ENCODE measurements at regions not wholly inside any gene's neighbourhood (a gene's known extent, or its start where the extent isn't known, plus 50 kb on each side); places are given as distances from the start of the nearest gene placed in this dataset.

- DNase-seq: no peak
Measured at GRCh38 chr12:19627719-19628118, 188.4 kb downstream of the AEBP2 start.

- DNase-seq: no peak
Measured at GRCh38 chr12:19630536-19630935, 191.2 kb downstream of the AEBP2 start.

DNA sequence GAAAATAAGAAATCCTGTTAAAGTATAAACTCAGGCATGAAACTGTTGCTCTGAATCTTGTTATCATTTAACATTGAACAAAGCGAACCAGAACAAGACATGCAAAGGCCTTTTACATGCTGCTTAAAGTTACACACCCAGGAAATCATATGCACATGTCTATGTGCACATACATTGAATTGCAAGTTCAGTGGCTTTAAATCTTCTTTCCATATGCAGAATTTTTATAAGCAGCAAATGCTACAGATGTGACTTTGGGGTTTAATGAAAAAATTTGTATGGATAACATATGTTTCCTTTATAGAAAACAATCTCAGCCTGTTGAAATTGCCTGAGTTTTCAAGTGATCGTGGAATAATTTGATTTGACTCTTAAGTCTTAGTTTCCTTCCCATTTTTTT lies 193.9 kb downstream of the AEBP2 start:
- DNase-seq: no peak

DNA sequence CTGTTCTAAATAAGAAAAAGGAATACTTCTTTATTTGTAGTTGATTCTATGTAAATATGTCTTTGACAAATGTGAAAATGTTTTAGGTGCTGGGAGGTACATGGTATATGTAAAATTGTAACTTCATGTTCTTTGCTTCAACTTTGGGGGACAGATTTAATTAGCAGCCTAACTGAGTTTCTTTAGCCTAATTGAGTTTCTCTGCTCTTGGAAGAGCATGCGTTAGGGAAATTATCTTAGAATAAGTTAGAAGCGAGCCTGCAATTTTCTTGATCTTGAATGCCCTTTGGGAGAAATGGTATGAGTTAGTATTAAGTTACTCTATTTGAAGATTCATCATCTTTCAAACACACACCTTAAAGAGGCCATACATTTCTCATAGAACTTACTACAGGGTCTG lies 194.3 kb downstream of the AEBP2 start:
- DNase-seq: no peak

DNA sequence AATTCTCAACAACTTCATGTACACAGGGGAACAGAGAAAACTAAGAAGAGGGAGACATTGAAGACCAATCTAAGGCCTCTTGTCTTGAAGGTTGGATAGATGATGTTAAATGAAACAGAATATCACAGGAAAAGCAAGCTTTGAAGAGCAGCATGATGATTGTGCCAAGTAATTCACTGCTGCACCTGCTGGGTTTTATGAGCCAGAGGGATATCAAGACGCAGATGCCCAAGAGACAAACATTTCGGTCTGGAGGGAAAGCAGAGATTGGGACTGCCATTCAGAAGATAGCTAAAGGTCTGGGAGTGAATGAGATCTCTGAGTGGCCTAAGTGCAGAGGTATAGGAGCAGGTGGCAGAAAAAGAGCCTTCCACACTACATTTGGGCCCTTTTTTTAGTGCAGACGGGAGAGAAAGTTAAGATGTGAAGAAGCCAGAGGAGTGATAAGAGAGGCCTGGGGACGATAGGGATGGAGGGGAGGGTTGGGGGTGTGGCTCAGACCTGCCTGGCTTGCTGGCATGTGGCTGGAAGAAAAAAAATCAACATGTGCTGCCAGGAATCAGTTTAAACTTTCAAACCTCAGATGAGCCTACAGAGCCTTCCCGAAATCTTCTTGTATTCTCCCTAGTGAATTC lies 200.6 kb downstream of the AEBP2 start:
- no peak for DNase-seq

DNA sequence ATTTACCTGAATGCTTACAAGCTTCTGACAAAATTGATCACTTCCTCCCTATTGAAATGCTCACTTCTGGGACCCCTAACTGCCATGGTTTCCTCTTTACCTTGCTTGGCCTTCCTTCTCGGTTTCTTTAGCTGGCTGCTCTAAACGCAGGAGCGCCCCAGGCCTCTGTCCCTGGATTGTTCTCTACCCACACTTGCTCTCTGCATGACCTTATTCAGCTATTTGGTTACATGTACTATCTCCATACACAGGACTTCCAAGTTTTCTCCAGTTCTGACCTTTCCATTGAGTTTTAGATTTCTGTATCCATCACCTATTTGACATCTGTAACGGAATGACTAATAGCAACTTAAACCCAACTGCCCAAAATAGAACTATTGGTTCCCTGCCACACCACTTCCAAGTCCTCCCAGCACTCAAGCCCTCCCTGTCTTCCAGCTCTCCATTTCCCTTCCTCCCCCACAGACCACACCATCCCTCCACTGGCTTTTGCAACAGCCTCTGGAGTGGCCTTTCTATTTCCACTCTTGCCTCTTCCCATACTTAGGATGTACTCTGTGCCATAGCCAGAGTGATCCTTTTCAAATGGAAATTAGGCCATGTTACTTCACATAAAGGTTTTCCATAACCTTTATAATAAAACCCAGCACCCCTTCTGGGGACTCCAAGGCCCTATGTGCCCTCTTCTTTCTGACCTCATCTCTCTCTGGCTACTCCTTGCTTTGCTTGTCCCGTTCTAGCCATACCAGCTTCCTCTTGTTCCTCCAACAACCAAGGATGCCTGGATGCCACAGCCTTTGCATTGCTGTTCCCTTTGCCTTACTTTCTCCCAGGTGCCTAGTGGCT lies 202.2 kb downstream of the AEBP2 start:
- DNase-seq: no peak

- DNase-seq: no peak
Measured at GRCh38 chr12:19642345-19642744, 203.1 kb downstream of the AEBP2 start.

DNA sequence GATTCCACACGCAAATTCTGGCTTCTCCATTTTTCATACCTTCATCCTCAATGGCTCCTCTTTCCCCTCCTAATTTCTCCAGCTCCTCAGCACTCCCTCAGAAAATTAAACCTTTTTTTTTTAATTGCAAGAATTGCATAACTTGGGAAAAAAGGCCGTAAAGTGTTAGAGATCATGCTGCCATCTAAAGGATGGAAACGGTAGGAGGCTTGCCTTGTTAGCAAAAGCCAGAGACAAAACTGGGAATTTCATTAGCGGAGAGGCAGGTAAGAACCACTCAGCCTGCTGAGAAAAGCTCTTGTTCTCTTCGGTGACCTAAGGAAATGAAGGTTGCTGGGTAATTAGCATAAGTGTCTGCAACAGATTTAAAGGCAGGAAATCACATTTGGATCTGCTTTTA lies 204.3 kb downstream of the AEBP2 start:
- DNase-seq: peak; percentile 32

DNA sequence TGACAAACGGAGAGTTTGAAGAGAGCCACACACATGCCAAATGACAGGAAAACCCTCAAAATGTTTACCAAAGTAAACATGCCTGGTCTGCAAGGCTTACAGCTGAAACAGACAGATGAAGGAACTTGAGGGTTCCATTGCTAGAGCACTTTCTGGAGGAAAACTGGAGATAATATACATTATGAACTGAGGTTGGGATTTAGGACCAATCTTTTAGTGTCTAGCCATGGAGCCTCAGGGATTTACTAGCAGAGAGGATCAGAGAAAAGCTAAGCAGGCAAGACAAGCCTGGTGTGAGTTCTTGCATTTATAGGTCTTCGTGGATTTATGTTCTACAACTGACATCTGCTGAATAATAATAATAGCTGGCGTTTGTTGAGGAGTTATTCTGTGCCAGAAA lies 205.3 kb downstream of the AEBP2 start:
- no peak for DNase-seq

GRCh38 chr12:19645823-19646222 lies 206.5 kb downstream of the AEBP2 start:
- DNase-seq: no peak

DNA sequence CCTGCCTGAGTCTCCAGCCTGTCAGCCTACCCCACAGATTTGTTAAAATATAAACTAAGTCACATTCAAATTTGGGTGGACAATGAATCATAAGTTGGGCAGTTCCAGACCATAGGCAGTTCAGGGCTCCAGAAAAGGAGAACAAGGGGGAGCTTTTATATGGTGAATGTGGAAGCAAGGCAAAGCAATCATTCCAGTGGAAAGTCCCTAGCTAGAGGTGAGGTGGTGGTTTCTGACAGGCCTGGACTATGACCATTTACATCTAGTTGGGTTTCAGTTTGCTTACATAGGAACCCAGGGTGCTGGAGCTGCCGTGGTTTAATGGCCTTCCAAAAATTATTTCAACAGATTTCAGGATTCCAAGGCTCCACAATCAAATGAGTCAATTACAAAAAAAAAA lies 207.3 kb downstream of the AEBP2 start:
- DNase-seq: no peak

- DNase-seq: no peak
Measured at GRCh38 chr12:19647806-19648556, 208.7 kb downstream of the AEBP2 start.

DNA sequence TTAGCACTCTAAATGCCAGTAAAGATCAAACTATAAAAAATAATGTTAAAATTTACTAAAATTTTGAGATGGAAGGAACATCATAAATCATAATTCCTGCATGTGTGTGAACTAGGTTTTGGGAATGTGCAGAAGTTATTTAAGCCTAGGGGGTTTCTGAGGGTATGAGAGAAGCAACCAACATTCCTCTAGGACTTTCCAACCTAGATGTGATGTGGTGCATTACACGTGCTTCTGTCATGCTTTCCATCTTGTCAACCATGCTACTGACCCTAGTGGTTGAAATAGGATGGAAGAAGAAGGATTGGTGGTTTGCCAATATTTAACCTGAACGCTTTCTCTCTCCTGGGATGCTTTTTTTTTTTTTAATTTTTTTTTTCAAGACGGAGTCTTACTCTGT lies 209.3 kb downstream of the AEBP2 start:
- DNase-seq: no peak

- no peak for DNase-seq
Measured at GRCh38 chr12:19652386-19652785, 213.1 kb downstream of the AEBP2 start.

DNA sequence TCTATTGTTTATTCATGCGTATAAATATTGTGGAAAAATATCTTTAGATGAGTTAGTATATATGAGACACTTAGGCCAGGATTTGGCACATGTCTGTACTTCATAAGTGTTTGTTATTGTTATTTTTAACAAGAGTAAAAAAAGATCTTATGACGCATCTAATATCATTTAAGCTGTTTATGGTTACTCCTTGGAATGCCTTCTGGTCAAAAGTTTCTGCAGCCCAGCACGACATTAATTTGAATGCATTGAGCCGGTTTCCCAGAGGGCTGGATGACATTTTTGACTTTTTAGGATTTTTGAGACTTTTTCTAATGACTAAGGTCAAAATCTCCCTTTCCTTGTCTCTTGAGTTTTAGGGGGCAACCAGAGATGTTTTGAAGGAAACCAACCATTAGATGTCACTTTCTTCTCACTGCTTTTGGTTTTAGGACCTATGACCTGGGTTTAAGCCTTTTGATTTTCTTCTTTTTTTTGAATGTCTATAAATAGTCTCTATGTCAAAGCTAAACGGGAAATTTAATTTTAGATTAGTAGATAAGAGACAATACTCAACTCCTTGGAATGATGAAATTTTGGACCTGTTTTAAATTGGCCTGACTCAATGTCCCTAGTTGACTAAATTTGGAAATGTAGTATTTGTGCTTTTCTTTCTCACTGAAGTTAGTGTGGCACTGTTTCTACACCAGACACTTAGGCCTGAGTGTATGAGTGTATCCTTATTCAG lies 215.5 kb downstream of the AEBP2 start:
- DNase-seq: peak; percentile 70

GRCh38 chr12:19657118-19657731 lies 217.9 kb downstream of the AEBP2 start:
- peak; percentile 41 for DNase-seq

GRCh38 chr12:19657732-19658130 lies 218.4 kb downstream of the AEBP2 start:
- DNase-seq: no peak

GRCh38 chr12:19659086-19659485 lies 219.8 kb downstream of the AEBP2 start:
- DNase-seq: no peak

- DNase-seq: no peak
Measured at GRCh38 chr12:19659501-19659900, 220.2 kb downstream of the AEBP2 start.

DNA sequence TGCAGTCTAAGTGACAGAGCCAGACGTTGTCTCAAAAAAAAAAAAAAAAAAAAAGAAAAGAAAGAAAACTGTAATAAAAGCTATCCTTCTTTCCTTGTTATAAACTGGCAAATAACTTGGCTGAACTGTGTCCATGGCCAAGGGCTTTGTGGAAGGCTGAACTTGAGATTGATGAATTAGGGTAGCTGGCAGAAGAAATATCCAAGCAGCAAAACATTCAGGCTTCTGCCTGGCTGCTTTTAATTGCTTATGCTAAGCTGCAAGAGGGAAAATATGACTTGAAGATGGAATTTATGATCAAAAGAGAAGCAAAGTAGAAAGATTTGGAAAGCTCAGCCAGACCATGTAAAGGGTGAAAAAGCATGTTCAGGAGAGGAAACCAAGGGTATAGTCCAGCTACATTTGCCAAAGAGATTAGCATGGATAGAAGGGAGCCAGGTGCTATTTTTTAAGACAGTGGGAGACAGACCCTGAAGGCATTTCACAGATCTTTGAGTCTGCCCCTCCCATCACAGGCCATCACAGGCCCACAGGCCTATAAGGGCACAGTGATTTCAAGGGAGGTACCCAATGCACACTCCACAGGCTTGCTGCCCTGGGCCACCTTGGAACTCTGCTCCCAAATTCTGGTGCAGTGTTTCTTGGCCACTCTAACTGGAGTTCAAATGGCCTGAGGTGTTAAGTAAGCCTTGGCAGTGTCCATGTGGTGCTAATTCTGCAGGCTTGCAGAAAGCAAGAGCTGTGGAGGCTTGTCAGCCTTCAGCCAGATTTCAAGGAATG lies 226.0 kb downstream of the AEBP2 start:
- no peak for DNase-seq

- DNase-seq: no peak
Measured at GRCh38 chr12:19666070-19666469, 226.8 kb downstream of the AEBP2 start.

GRCh38 chr12:19669793-19670192 lies 230.5 kb downstream of the AEBP2 start:
- DNase-seq: no peak

All from HCEC 1CT (cell line).